Endothelial cell of umbilical vein (primary cell): ENCODE measurements at regions not wholly inside any gene's neighbourhood (a gene's known extent, or its start where the extent isn't known, plus 50 kb on each side); places are given as distances from the start of the nearest gene placed in this dataset.

ENCODE experiments used
- CTCF ChIP-seq, 2 donors: IDR thresholded peaks; 1 replicate in 1 of 2; 2 replicates in 1 of 2; pipeline ENCODE4 v1.5.1; 2011; ENCODE audit warnings: low read length in 2 of 2, mild to moderate bottlenecking in 2 of 2, moderate library complexity in 2 of 2, control low read depth in 1 of 2, inconsistent platforms in 1 of 2, low read depth in 1 of 2; ENCODE audit not compliant: insufficient read depth in 1 of 2; ENCODE audit errors: extremely low read depth in 1 of 2
- EZH2 ChIP-seq: IDR thresholded peaks from 2 replicates; pipeline ENCODE4 v1.6.1; 2012; ENCODE audit warnings: borderline replicate concordance, low read depth, mild to moderate bottlenecking, moderate library complexity, low read length, inconsistent platforms; ENCODE audit not compliant: severe bottlenecking
- MAX ChIP-seq: IDR thresholded peaks from 2 replicates; pipeline ENCODE4 v1.6.1; 2011; ENCODE audit not compliant: insufficient read depth, insufficient read length

GRCh38 chr7:41045556-41046123, 657.2 kb downstream of the INHBA start:
- peak in 1 of 2 donors; percentile 23 for TF ChIP-seq CTCF (IDR thresholded peaks at IDR 0.05; ENCODE audit: extremely low read depth in 1 of 2, insufficient read depth in 1 of 2, low read depth in 1 of 2, low read length in 2 of 2)
- no peak for TF ChIP-seq MAX
- TF ChIP-seq EZH2 = no peak
